ENCODE measurements at regions not wholly inside any gene's neighbourhood (a gene's known extent, or its start where the extent isn't known, plus 50 kb on each side); places are given as distances from the start of the nearest gene placed in this dataset.

DNA sequence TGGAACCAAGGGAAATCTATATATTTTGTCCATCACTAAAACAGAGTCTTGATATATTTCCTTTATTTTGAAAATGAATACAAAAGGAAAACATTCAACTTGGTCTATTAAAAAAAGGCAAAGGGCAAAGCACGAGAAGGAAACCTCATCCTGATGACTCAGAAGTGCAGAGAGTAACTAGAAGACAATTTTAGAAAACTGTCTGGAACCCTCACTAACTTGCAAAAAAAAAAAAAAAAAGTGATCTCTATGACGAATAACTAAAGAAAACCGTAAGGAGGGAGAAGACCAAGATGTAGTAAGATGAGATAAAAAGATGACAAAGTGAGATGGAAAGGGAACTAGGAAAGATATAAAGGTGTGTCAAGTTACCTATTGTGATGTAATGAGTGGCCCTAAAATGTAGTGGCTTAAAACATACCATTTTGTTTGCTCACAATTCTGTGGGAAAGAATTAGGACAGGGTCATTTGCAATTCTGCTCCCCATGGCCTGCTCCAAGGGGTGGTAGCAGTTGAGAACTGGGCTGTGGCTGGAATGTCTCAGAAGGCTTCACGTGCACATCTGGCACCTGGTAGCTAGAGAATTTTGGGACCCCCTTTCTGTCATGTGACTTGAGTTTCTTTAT, 303.0 kb downstream of the DYSF start:
- 67 to 77% methylated on average over 4 of the region's 4 CpGs for WGBS, 2 donors
- H3K4me1 ChIP-seq: no peaks in the 10 kb centered on the region
- H3K36me3 ChIP-seq: no peaks in the 10 kb centered on the region
- TF ChIP-seq, protein P1, sequence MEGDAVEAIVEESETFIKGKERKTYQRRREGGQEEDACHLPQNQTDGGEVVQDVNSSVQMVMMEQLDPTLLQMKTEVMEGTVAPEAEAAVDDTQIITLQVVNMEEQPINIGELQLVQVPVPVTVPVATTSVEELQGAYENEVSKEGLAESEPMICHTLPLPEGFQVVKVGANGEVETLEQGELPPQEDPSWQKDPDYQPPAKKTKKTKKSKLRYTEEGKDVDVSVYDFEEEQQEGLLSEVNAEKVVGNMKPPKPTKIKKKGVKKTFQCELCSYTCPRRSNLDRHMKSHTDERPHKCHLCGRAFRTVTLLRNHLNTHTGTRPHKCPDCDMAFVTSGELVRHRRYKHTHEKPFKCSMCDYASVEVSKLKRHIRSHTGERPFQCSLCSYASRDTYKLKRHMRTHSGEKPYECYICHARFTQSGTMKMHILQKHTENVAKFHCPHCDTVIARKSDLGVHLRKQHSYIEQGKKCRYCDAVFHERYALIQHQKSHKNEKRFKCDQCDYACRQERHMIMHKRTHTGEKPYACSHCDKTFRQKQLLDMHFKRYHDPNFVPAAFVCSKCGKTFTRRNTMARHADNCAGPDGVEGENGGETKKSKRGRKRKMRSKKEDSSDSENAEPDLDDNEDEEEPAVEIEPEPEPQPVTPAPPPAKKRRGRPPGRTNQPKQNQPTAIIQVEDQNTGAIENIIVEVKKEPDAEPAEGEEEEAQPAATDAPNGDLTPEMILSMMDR (IDR thresholded peaks at IDR 0.05): no peak
- H3K27ac ChIP-seq: no peak overlapping the region
- intact Hi-C loops (cut with DNase I): no loop called here
- ATAC-seq (no peak), DNase-seq (no peak)
- no peak overlapping the region for H3K4me3 ChIP-seq
- H3K27me3 ChIP-seq: no peaks in the 10 kb centered on the region
- peaks cover 0 to 6% (median 0%) of the 10 kb centered on the region in 11 donors for H3K9me3 ChIP-seq

DNA sequence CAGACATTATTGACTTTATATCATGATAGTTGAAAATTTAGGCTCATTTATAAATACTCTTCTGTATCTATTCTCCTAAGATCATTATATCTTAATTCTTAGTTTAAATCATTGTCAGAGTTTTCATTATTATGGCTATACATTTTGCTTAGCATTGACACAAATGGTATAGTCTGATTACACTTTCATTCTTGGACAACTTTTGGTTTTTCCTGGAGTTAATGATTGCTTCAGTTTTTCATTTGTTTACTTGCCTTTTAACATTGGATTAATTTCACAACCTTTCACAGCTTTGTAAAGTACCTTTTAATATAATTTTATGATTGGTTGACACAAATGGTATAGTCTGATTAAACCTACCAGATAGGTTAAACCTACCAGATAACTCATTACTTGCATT, 298.2 kb downstream of the DYSF start:
- ATAC-seq (no peak), DNase-seq (no peak)
- TF ChIP-seq, protein P1 (IDR thresholded peaks at IDR 0.05): no peak
- Histone ChIP-seq H3K27me3 (no peaks in the 10 kb centered on the region), H3K4me1 (peaks cover 9 to 32% (median 19%) of the 10 kb centered on the region in 9 donors), H3K4me3 (no peak overlapping the region), H3K9me3 (peaks cover 0 to 8% (median 0%) of the 10 kb centered on the region in 11 donors), H3K27ac (no peak overlapping the region), H3K36me3 (no peaks in the 10 kb centered on the region)
- intact Hi-C loops (cut with DNase I): no loop called here

DNA sequence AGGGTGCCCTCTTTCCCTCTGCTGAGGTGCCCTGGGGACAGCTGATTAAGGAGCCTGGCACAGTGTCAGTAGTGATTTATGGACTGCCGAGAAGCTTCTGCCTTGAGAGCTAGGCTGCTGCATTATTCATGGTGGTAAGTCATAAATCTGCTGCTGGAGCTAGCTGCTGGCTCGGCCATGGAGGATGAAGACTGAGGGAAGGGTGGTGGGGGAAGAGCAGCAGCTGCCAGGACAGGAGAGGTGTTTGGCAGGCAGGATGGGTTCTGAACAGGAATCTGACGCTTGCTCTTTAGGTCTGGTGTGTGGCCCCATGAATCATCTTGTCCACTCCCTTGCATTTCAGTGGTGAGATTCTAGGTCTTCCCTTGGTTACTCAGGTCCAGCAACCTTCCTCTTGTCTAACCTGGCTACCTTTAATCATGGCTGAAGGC, 296.3 kb downstream of the DYSF start:
- H3K36me3 ChIP-seq: no peaks in the 10 kb centered on the region
- peaks cover 10 to 37% (median 21%) of the 10 kb centered on the region in 9 donors for H3K4me1 ChIP-seq
- 57 to 59% methylated on average over 3 of the region's 3 CpGs for WGBS, 2 donors
- H3K9me3 ChIP-seq: peaks cover 0 to 8% (median 0%) of the 10 kb centered on the region in 11 donors
- peak in 2 of 8 donors; percentile 23 to 28 for ATAC-seq
- H3K27ac ChIP-seq: no peak overlapping the region
- no peak for DNase-seq
- no peak overlapping the region for H3K4me3 ChIP-seq
- TF ChIP-seq, protein P1 (IDR thresholded peaks at IDR 0.05): no peak
- intact Hi-C loops (cut with DNase I): no loop called here
- no peaks in the 10 kb centered on the region for H3K27me3 ChIP-seq

DNA sequence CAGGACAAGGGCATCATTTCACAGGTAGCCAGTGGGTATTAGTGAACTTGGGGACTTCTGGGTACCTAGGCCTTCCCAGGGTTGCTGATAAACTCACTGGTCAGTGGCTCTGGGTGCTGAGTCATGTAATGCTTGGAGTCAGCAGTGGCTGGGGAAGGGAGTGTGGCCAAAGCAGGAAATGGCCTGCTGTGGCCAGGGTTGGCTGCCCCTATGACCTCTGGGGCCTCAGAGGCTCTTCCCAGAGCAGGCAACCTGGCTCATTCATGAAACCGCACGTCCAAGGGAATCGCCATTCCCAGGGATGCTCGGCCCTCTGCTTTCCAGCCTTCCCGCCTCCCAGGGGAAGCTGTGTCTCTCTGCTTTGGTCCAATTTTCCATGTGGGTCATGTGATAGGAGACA, 294.9 kb downstream of the DYSF start:
- H3K4me3 ChIP-seq: no peak overlapping the region
- ATAC-seq (peak; percentile 65 to 87 (median 78)), DNase-seq (peak; percentile 59 to 70)
- 65 to 78% methylated on average over 5 of the region's 5 CpGs for WGBS, 2 donors
- H3K9me3 ChIP-seq: peaks cover 0 to 8% (median 0%) of the 10 kb centered on the region in 11 donors
- H3K4me1 ChIP-seq: peaks cover 10 to 48% (median 21%) of the 10 kb centered on the region in 9 donors
- H3K27me3 ChIP-seq: no peaks in the 10 kb centered on the region
- intact Hi-C loops (cut with DNase I): no loop called here
- H3K27ac ChIP-seq: peak overlapping the region in 1 of 10 donors; percentile 31
- TF ChIP-seq, protein P1 (IDR thresholded peaks at IDR 0.05): no peak
- no peaks in the 10 kb centered on the region for H3K36me3 ChIP-seq
